HepG2 (cell line): ENCODE measurements at regions not wholly inside any gene's neighbourhood (a gene's known extent, or its start where the extent isn't known, plus 50 kb on each side); places are given as distances from the start of the nearest gene placed in this dataset.

Experiments
- JUND ChIP-seq: sonication (generic); formaldehyde crosslinking; IDR thresholded peaks from 2 replicates; pipeline ENCODE4 v1.8.0; 2022; ENCODE audit warnings: mild to moderate bottlenecking, missing genetic modification reagents
- TAF1 ChIP-seq: sonication (generic); formaldehyde crosslinking; IDR thresholded peaks from 2 replicates; pipeline ENCODE4 v1.4.0; 2020; ENCODE audit warnings: missing genetic modification reagents
- ZNF513 ChIP-seq: sonication (generic); formaldehyde crosslinking; conservative IDR thresholded peaks from 2 replicates; pipeline ENCODE4 v1.5.0; 2020; ENCODE audit warnings: missing genetic modification reagents

DNA sequence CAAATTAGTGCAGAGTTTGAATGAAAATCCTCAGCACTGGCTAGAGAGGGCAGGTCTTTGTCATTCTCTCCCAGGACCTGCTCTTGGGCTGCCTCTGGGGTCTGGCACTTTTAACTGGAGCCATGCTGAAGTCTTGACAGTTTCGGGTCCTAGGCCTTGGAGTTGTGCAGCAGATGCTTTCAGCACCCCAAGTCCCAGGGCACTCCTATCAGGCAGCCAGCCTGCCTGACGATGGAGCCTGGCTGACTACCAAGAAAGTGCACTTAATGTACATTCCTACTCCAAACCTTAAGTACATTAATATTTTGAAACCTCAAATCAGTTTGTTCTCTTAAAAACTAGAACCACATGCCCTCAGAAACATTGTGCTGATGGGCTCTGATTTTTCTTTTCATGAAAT, 69.3 kb upstream of the CXCL14 start:
- TF ChIP-seq ZNF513 (no peak), JUND (CRISPR knock-in tag) (no peak), TAF1 (CRISPR knock-in tag) (no peak)
